ENCODE measurements at regions not wholly inside any gene's neighbourhood (a gene's known extent, or its start where the extent isn't known, plus 50 kb on each side); places are given as distances from the start of the nearest gene placed in this dataset.

DNA sequence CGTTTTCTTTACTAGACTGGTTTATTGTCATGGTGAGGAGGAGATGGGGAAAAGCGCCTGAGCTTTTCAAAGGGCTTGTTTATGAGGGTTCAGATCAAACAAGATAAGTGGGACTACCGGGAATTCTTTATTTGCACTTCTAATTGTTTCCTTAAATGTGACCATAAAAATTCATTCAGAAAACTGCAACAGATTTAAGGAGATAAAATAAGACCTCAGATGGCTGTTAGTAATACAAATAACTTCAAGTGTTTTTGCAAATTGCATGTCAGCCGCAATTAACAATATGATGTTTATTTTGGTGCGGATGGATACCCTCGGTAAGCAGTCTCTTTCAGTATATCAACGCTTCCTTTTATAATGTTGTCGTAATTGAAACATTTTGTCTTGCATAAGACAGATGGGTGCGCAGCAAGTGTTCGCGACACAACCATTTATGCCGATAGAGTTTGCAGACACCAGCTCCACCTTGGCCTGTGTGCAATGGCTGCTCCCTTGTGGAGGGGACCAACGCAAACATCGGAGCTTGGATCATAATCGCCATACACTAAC lies 151.0 kb downstream of the C4orf33 start:
- H3K4ac ChIP-seq (ENCODE audit: low read length) = no peak overlapping the region
- no peak overlapping the region for H3K14ac ChIP-seq (ENCODE audit: low read length)
- H2BK12ac ChIP-seq (ENCODE audit: low read length) = no peak overlapping the region
- no peak overlapping the region for H2AFZ ChIP-seq (ENCODE audit: low read length)
- no peak for DNase-seq (ENCODE audit: low spot score)
- no peaks in the 10 kb centered on the region for H3K27me3 ChIP-seq (ENCODE audit: control insufficient read depth in 3 of 3, insufficient read depth in 3 of 3, low read depth in 1 of 3, low read length in 3 of 3)
- no peaks in the 10 kb centered on the region for H3K79me1 ChIP-seq (ENCODE audit: low read depth, low read length)
- H3K4me3 ChIP-seq (ENCODE audit: low read length in 2 of 2) = no peak overlapping the region
- H2BK120ac ChIP-seq (ENCODE audit: low read depth, low read length) = no peak overlapping the region
- no peaks in the 10 kb centered on the region for H3K9me3 ChIP-seq (replicated peaks in 1 of 2; ENCODE audit: control insufficient read depth in 2 of 2, insufficient read depth in 1 of 2, low read depth in 1 of 2, low read length in 2 of 2)
- no peak overlapping the region for H3K18ac ChIP-seq (ENCODE audit: low read length)
- no peak overlapping the region for H4K91ac ChIP-seq (ENCODE audit: low read depth, low read length, poor library complexity)
- no peak overlapping the region for H3K9ac ChIP-seq (ENCODE audit: low read depth, low read length, poor library complexity)
- no peak overlapping the region for H3K23ac ChIP-seq (ENCODE audit: low read depth, low read length, poor library complexity)
- no peak overlapping the region for H2BK15ac ChIP-seq (ENCODE audit: low read length)
- WGBS, 2 donors (ENCODE audit: extremely low coverage in 2 of 2, insufficient read length in 2 of 2, insufficient replicate concordance in 1 of 2) = no CpG with 5 or more reads among the region's 15 CpGs
- H3K4me1 ChIP-seq (ENCODE audit: control insufficient read depth in 2 of 2, insufficient read depth in 1 of 2, low read depth in 1 of 2, low read length in 2 of 2) = no peaks in the 10 kb centered on the region
- no peak overlapping the region for H2BK5ac ChIP-seq (ENCODE audit: low read length)
- H3K4me2 ChIP-seq (ENCODE audit: insufficient read depth, low read length, poor library complexity, severe bottlenecking) = no peak overlapping the region
- H3K27ac ChIP-seq (replicated peaks; ENCODE audit: low read length) = no peak overlapping the region
- H4K8ac ChIP-seq (ENCODE audit: low read depth, low read length) = no peak overlapping the region
- no peaks in the 10 kb centered on the region for H3K36me3 ChIP-seq (replicated peaks in 1 of 2; ENCODE audit: control insufficient read depth in 2 of 2, insufficient read depth in 2 of 2, low read length in 2 of 2)
- H2AK5ac ChIP-seq (ENCODE audit: low read depth, low read length) = no peak overlapping the region

DNA sequence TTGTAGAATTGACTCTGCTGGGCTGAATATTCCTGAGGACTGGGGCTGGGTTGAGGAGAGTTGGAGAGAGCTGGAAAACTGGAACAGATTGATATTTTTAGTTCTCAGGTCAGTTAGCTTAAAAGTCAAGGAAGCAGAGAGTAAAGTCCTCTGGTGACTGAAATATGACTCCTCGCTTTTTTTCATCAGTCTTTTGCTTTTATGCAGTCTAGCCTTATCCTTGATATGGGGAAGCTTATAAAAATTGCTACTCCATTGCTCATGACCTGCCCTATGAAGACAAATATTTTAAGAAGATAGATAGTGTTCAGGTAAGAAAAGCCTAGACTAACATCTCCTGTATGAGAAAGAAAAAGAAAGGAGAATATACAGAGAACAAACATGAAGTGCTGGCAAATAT lies 152.7 kb downstream of the C4orf33 start:
- H2AK5ac ChIP-seq (ENCODE audit: low read depth, low read length) = no peak overlapping the region
- no peak overlapping the region for H3K18ac ChIP-seq (ENCODE audit: low read length)
- H3K9ac ChIP-seq (ENCODE audit: low read depth, low read length, poor library complexity) = no peak overlapping the region
- H3K4me1 ChIP-seq (ENCODE audit: control insufficient read depth in 2 of 2, insufficient read depth in 1 of 2, low read depth in 1 of 2, low read length in 2 of 2) = no peaks in the 10 kb centered on the region
- H2BK12ac ChIP-seq (ENCODE audit: low read length) = no peak overlapping the region
- no peak overlapping the region for H4K8ac ChIP-seq (ENCODE audit: low read depth, low read length)
- H3K9me3 ChIP-seq (replicated peaks in 1 of 2; ENCODE audit: control insufficient read depth in 2 of 2, insufficient read depth in 1 of 2, low read depth in 1 of 2, low read length in 2 of 2) = no peaks in the 10 kb centered on the region
- H2BK5ac ChIP-seq (ENCODE audit: low read length) = no peak overlapping the region
- no peak overlapping the region for H3K27ac ChIP-seq (replicated peaks; ENCODE audit: low read length)
- H3K79me1 ChIP-seq (ENCODE audit: low read depth, low read length) = no peaks in the 10 kb centered on the region
- no peak overlapping the region for H2BK120ac ChIP-seq (ENCODE audit: low read depth, low read length)
- H2BK15ac ChIP-seq (ENCODE audit: low read length) = no peak overlapping the region
- no peak overlapping the region for H3K4ac ChIP-seq (ENCODE audit: low read length)
- WGBS, 2 donors (ENCODE audit: extremely low coverage in 2 of 2, insufficient read length in 2 of 2, insufficient replicate concordance in 1 of 2) = no CpG with 5 or more reads among the region's 1 CpG
- no peak overlapping the region for H3K4me3 ChIP-seq (ENCODE audit: low read length in 2 of 2)
- H3K4me2 ChIP-seq (ENCODE audit: insufficient read depth, low read length, poor library complexity, severe bottlenecking) = no peak overlapping the region
- H3K14ac ChIP-seq (ENCODE audit: low read length) = no peak overlapping the region
- no peaks in the 10 kb centered on the region for H3K36me3 ChIP-seq (replicated peaks in 1 of 2; ENCODE audit: control insufficient read depth in 2 of 2, insufficient read depth in 2 of 2, low read length in 2 of 2)
- DNase-seq (ENCODE audit: low spot score) = no peak
- no peak overlapping the region for H4K91ac ChIP-seq (ENCODE audit: low read depth, low read length, poor library complexity)
- no peak overlapping the region for H3K23ac ChIP-seq (ENCODE audit: low read depth, low read length, poor library complexity)
- no peaks in the 10 kb centered on the region for H3K27me3 ChIP-seq (ENCODE audit: control insufficient read depth in 3 of 3, insufficient read depth in 3 of 3, low read depth in 1 of 3, low read length in 3 of 3)
- H2AFZ ChIP-seq (ENCODE audit: low read length) = no peak overlapping the region

DNA sequence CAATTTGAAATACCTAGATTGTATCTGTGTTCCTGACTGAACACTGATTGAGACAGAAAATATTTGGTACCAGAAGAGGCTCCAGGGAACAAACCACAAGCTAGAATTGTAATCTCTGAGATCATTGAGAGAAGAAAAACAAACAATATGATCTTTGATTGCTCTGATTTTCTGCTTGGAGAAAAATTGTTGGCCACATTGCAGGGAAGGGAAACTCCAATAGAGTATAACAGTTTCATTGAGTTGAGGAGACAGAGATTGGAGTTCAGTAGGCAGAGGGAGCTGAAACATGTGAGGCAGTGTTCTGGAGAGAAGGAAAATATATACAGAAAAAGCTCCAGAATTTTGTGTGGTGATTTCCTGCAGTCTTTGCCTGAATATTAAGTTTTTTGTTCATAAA lies 158.2 kb downstream of the C4orf33 start:
- no peak overlapping the region for H3K4me3 ChIP-seq (ENCODE audit: low read length in 2 of 2)
- H3K18ac ChIP-seq (ENCODE audit: low read length) = no peak overlapping the region
- DNase-seq (ENCODE audit: low spot score) = no peak
- H2AK5ac ChIP-seq (ENCODE audit: low read depth, low read length) = no peak overlapping the region
- H2BK5ac ChIP-seq (ENCODE audit: low read length) = no peak overlapping the region
- no peak overlapping the region for H3K4me2 ChIP-seq (ENCODE audit: insufficient read depth, low read length, poor library complexity, severe bottlenecking)
- no peaks in the 10 kb centered on the region for H3K4me1 ChIP-seq (ENCODE audit: control insufficient read depth in 2 of 2, insufficient read depth in 1 of 2, low read depth in 1 of 2, low read length in 2 of 2)
- H3K79me1 ChIP-seq (ENCODE audit: low read depth, low read length) = no peaks in the 10 kb centered on the region
- H4K91ac ChIP-seq (ENCODE audit: low read depth, low read length, poor library complexity) = no peak overlapping the region
- H3K9me3 ChIP-seq (replicated peaks in 1 of 2; ENCODE audit: control insufficient read depth in 2 of 2, insufficient read depth in 1 of 2, low read depth in 1 of 2, low read length in 2 of 2) = no peaks in the 10 kb centered on the region
- no peak overlapping the region for H2BK120ac ChIP-seq (ENCODE audit: low read depth, low read length)
- no peak overlapping the region for H2BK12ac ChIP-seq (ENCODE audit: low read length)
- no peak overlapping the region for H3K23ac ChIP-seq (ENCODE audit: low read depth, low read length, poor library complexity)
- no peak overlapping the region for H3K9ac ChIP-seq (ENCODE audit: low read depth, low read length, poor library complexity)
- no peaks in the 10 kb centered on the region for H3K36me3 ChIP-seq (replicated peaks in 1 of 2; ENCODE audit: control insufficient read depth in 2 of 2, insufficient read depth in 2 of 2, low read length in 2 of 2)
- no peak overlapping the region for H2AFZ ChIP-seq (ENCODE audit: low read length)
- H3K27ac ChIP-seq (replicated peaks; ENCODE audit: low read length) = no peak overlapping the region
- H2BK15ac ChIP-seq (ENCODE audit: low read length) = no peak overlapping the region
- H3K4ac ChIP-seq (ENCODE audit: low read length) = no peak overlapping the region
- no peaks in the 10 kb centered on the region for H3K27me3 ChIP-seq (ENCODE audit: control insufficient read depth in 3 of 3, insufficient read depth in 3 of 3, low read depth in 1 of 3, low read length in 3 of 3)
- no peak overlapping the region for H4K8ac ChIP-seq (ENCODE audit: low read depth, low read length)
- H3K14ac ChIP-seq (ENCODE audit: low read length) = no peak overlapping the region

DNA sequence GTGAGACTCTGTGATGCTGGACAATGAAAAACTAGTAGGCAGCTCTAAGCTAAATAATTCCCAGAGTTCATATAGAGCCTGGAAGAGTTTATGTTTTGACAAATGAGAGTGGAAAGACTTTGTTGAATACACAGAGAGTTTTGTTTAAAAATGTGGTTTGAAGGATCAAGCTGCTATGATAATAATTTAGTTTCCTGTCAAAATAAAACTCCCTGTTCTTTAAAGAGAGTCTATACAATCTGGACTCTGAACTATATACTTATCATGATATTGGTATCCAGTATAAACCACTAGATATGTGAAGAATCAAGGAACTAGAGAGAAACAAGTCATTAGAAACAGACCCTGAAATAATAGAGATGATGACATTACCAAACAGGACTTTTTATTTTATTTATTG lies 158.6 kb downstream of the C4orf33 start:
- Histone ChIP-seq H3K9ac (ENCODE audit: low read depth, low read length, poor library complexity) (no peak overlapping the region), H3K4me1 (ENCODE audit: control insufficient read depth in 2 of 2, insufficient read depth in 1 of 2, low read depth in 1 of 2, low read length in 2 of 2) (no peaks in the 10 kb centered on the region)

More for the DNA sequence above, 158.6 kb downstream of the C4orf33 start:
- H2AK5ac ChIP-seq (ENCODE audit: low read depth, low read length) = no peak overlapping the region
- H4K8ac ChIP-seq (ENCODE audit: low read depth, low read length) = no peak overlapping the region
- no peak overlapping the region for H4K91ac ChIP-seq (ENCODE audit: low read depth, low read length, poor library complexity)
- H2BK5ac ChIP-seq (ENCODE audit: low read length) = no peak overlapping the region
- no peaks in the 10 kb centered on the region for H3K27me3 ChIP-seq (ENCODE audit: control insufficient read depth in 3 of 3, insufficient read depth in 3 of 3, low read depth in 1 of 3, low read length in 3 of 3)
- H3K79me1 ChIP-seq (ENCODE audit: low read depth, low read length) = no peaks in the 10 kb centered on the region
- H3K9me3 ChIP-seq (replicated peaks in 1 of 2; ENCODE audit: control insufficient read depth in 2 of 2, insufficient read depth in 1 of 2, low read depth in 1 of 2, low read length in 2 of 2) = no peaks in the 10 kb centered on the region
- no peak overlapping the region for H2BK12ac ChIP-seq (ENCODE audit: low read length)
- H3K4ac ChIP-seq (ENCODE audit: low read length) = no peak overlapping the region
- H2BK15ac ChIP-seq (ENCODE audit: low read length) = no peak overlapping the region
- H3K27ac ChIP-seq (replicated peaks; ENCODE audit: low read length) = no peak overlapping the region
- H3K18ac ChIP-seq (ENCODE audit: low read length) = no peak overlapping the region
- H2AFZ ChIP-seq (ENCODE audit: low read length) = no peak overlapping the region
- H3K36me3 ChIP-seq (replicated peaks in 1 of 2; ENCODE audit: control insufficient read depth in 2 of 2, insufficient read depth in 2 of 2, low read length in 2 of 2) = no peaks in the 10 kb centered on the region
- H3K23ac ChIP-seq (ENCODE audit: low read depth, low read length, poor library complexity) = no peak overlapping the region
- H3K14ac ChIP-seq (ENCODE audit: low read length) = no peak overlapping the region
- H2BK120ac ChIP-seq (ENCODE audit: low read depth, low read length) = no peak overlapping the region
- no peak overlapping the region for H3K4me3 ChIP-seq (ENCODE audit: low read length in 2 of 2)
- H3K4me2 ChIP-seq (ENCODE audit: insufficient read depth, low read length, poor library complexity, severe bottlenecking) = no peak overlapping the region
- no peak for DNase-seq (ENCODE audit: low spot score)

Measured in neuronal stem cell (in vitro differentiated cells).